Vagina (tissue), 2 donors: ENCODE measurements at regions not wholly inside any gene's neighbourhood (a gene's known extent, or its start where the extent isn't known, plus 50 kb on each side); places are given as distances from the start of the nearest gene placed in this dataset.

Experiments
- DNase-seq, 2 donors: peaks; one replicate each; pipeline ENCODE4 v3.0.0-alpha.2; 2017; ENCODE audit errors: extremely low spot score in 2 of 2
- H3K27ac ChIP-seq: fragments of 200-600 bp; sonication (generic); one replicate; pipeline ENCODE4 v1.5.1; 2019
- H3K27me3 ChIP-seq: fragments of 200-600 bp; sonication (generic); one replicate; pipeline ENCODE4 v1.5.1; 2019
- H3K36me3 ChIP-seq, 2 donors: fragments of 200-600 bp; sonication (generic); one replicate each; pipeline ENCODE4 v1.5.1; 2017 to 2019
- H3K4me1 ChIP-seq: fragments of 200-600 bp; sonication (generic); one replicate; pipeline ENCODE4 v1.5.1; 2019
- H3K4me3 ChIP-seq, 2 donors: fragments of 200-600 bp; sonication (generic); 1 replicate in 1 of 2; 2 replicates in 1 of 2; pipeline ENCODE4 v1.5.1; 2016 to 2019
- H3K9me3 ChIP-seq: fragments of 200-600 bp; sonication (generic); one replicate; pipeline ENCODE4 v1.5.1; 2019
- CTCF ChIP-seq, 3 experiments: fragments of 450-650 bp in 2 of 3; fragments of 200-600 bp in 1 of 3; sonication (generic) in 1 of 3; IDR thresholded peaks; one replicate each; pipeline ENCODE4 v1.5.1; 2017 to 2019; ENCODE audit warnings: antibody characterized with exemption in 3 of 3, mild to moderate bottlenecking in 2 of 3, moderate library complexity in 2 of 3
- POLR2A ChIP-seq, 2 donors: fragments of 450-650 bp; IDR thresholded peaks; one replicate each; pipeline ENCODE4 v1.6.1; 2017; ENCODE audit warnings: antibody characterized with exemption in 2 of 2, mild to moderate bottlenecking in 2 of 2, moderate library complexity in 2 of 2
- POLR2AphosphoS5 ChIP-seq, 2 donors: sonication (generic); formaldehyde crosslinking; IDR thresholded peaks; one replicate each; pipeline ENCODE4 v1.9.0; 2017; ENCODE audit warnings: antibody characterized with exemption in 2 of 2, mild to moderate bottlenecking in 2 of 2, low read depth in 1 of 2; ENCODE audit not compliant: insufficient read depth in 1 of 2
- intact Hi-C: fragments of 100-400 bp; cut with DNase I; formaldehyde crosslinking; loops from one replicate; pipeline ENCODE4 v1.15.1; 2023

- no peaks in the 10 kb centered on the region for H3K27me3 ChIP-seq
- DNase-seq: no peak
- H3K9me3 ChIP-seq: no peaks in the 10 kb centered on the region
- intact Hi-C loops: no loop called here
- no peaks in the 10 kb centered on the region for H3K4me1 ChIP-seq
- H3K36me3 ChIP-seq: no peaks in the 10 kb centered on the region
- H3K4me3 ChIP-seq: no peak overlapping the region
- TF ChIP-seq POLR2A (IDR thresholded peaks at IDR 0.05) (no peak), CTCF (IDR thresholded peaks at IDR 0.05) (no peak), POLR2AphosphoS5 (IDR thresholded peaks at IDR 0.05; ENCODE audit: insufficient read depth in 1 of 2, low read depth in 1 of 2) (no peak)
- no peak overlapping the region for H3K27ac ChIP-seq
Observed at GRCh38 chr2:82527124-82527523, 1932.0 kb downstream of the SUCLG1 start.

- TF ChIP-seq POLR2A (IDR thresholded peaks at IDR 0.05): no peak
- no peak for TF ChIP-seq POLR2AphosphoS5 (IDR thresholded peaks at IDR 0.05; ENCODE audit: insufficient read depth in 1 of 2, low read depth in 1 of 2)
- TF ChIP-seq CTCF (IDR thresholded peaks at IDR 0.05): no peak
- Histone ChIP-seq H3K27me3 (no peaks in the 10 kb centered on the region), H3K36me3 (no peaks in the 10 kb centered on the region), H3K4me3 (no peak overlapping the region), H3K4me1 (no peaks in the 10 kb centered on the region), H3K27ac (no peak overlapping the region), H3K9me3 (no peaks in the 10 kb centered on the region)
- intact Hi-C loops: no loop called here
- no peak for DNase-seq
Observed at GRCh38 chr2:82526277-82526676, 1932.8 kb downstream of the SUCLG1 start.

- Histone ChIP-seq H3K27me3 (no peaks in the 10 kb centered on the region), H3K4me1 (no peaks in the 10 kb centered on the region)
- intact Hi-C loops: no loop called here
Observed at GRCh38 chr2:82525744-82526143, 1933.3 kb downstream of the SUCLG1 start.

GRCh38 chr2:82524826-82525225 lies 1934.3 kb downstream of the SUCLG1 start:
- no peaks in the 10 kb centered on the region for H3K27me3 ChIP-seq

More at GRCh38 chr2:82525744-82526143, 1933.3 kb downstream of the SUCLG1 start:
- TF ChIP-seq POLR2A (IDR thresholded peaks at IDR 0.05) (no peak), POLR2AphosphoS5 (IDR thresholded peaks at IDR 0.05; ENCODE audit: insufficient read depth in 1 of 2, low read depth in 1 of 2) (no peak), CTCF (IDR thresholded peaks at IDR 0.05) (no peak)
- DNase-seq: no peak
- Histone ChIP-seq H3K27ac (no peak overlapping the region), H3K36me3 (no peaks in the 10 kb centered on the region), H3K4me3 (no peak overlapping the region), H3K9me3 (no peaks in the 10 kb centered on the region)

GRCh38 chr2:82511894-82512293 lies 1947.2 kb downstream of the SUCLG1 start:
- no peak for TF ChIP-seq CTCF (IDR thresholded peaks at IDR 0.05)
- no peak for TF ChIP-seq POLR2AphosphoS5 (IDR thresholded peaks at IDR 0.05; ENCODE audit: insufficient read depth in 1 of 2, low read depth in 1 of 2)
- TF ChIP-seq POLR2A (IDR thresholded peaks at IDR 0.05): no peak
- intact Hi-C loops: no loop called here
- H3K4me1 ChIP-seq: no peaks in the 10 kb centered on the region

More at GRCh38 chr2:82524826-82525225, 1934.3 kb downstream of the SUCLG1 start:
- H3K9me3 ChIP-seq: no peaks in the 10 kb centered on the region
- H3K4me3 ChIP-seq: no peak overlapping the region
- H3K36me3 ChIP-seq: no peaks in the 10 kb centered on the region
- intact Hi-C loops: no loop called here
- no peak for DNase-seq
- H3K4me1 ChIP-seq: no peaks in the 10 kb centered on the region
- no peak overlapping the region for H3K27ac ChIP-seq
- TF ChIP-seq CTCF (IDR thresholded peaks at IDR 0.05): no peak
- no peak for TF ChIP-seq POLR2AphosphoS5 (IDR thresholded peaks at IDR 0.05; ENCODE audit: insufficient read depth in 1 of 2, low read depth in 1 of 2)
- no peak for TF ChIP-seq POLR2A (IDR thresholded peaks at IDR 0.05)

More at GRCh38 chr2:82511894-82512293, 1947.2 kb downstream of the SUCLG1 start:
- Histone ChIP-seq H3K36me3 (no peaks in the 10 kb centered on the region), H3K27ac (no peak overlapping the region), H3K9me3 (no peaks in the 10 kb centered on the region), H3K27me3 (no peaks in the 10 kb centered on the region), H3K4me3 (no peak overlapping the region)
- DNase-seq: no peak
